Spleen (tissue), 7 donors: ENCODE measurements at regions not wholly inside any gene's neighbourhood (a gene's known extent, or its start where the extent isn't known, plus 50 kb on each side); places are given as distances from the start of the nearest gene placed in this dataset.

Experiments
- CTCF ChIP-seq, 11 experiments: fragments of 200-600 bp in 7 of 11; fragments of 450-650 bp in 4 of 11; sonication (generic) in 4 of 11; IDR thresholded peaks in 8 of 11; conservative IDR thresholded peaks in 3 of 11; 1 replicate in 7 of 11; 2 replicates in 4 of 11; pipeline versions ENCODE4 v1.4.0 to v1.8.0; 2016 to 2021; ENCODE audit warnings: antibody characterized with exemption in 11 of 11, inconsistent platforms in 4 of 11, mild to moderate bottlenecking in 1 of 11
- POLR2A ChIP-seq, 3 donors: fragments of 450-650 bp; IDR thresholded peaks; one replicate each; pipeline ENCODE4 v1.5.1; 2017; ENCODE audit warnings: antibody characterized with exemption in 3 of 3, mild to moderate bottlenecking in 1 of 3
- POLR2AphosphoS5 ChIP-seq, 3 donors: sonication (generic); formaldehyde crosslinking; IDR thresholded peaks; one replicate each; pipeline ENCODE4 v1.5.1; 2017; ENCODE audit warnings: antibody characterized with exemption in 3 of 3
- donor health status: DM: no; HTN: no; CAD: no; lungs with moderate emphysema.
- donor health status: DM: no; HTN: no; CAD: no.
- donor health status: DM: no; HTN: no; CAD: no.

GRCh38 chr18:10397004-10397403 is 57.4 kb upstream of the APCDD1 start:
- TF ChIP-seq CTCF (IDR thresholded peaks at IDR 0.05 in 8 of 11, conservative IDR thresholded peaks at IDR 0.05 in 3 of 11) (no peak), POLR2A (IDR thresholded peaks at IDR 0.05) (no peak), POLR2AphosphoS5 (IDR thresholded peaks at IDR 0.05) (no peak)
